EH (cell line): ENCODE measurements at regions not wholly inside any gene's neighbourhood (a gene's known extent, or its start where the extent isn't known, plus 50 kb on each side); places are given as distances from the start of the nearest gene placed in this dataset.
"Not testable (repeated sequence)": the region's sequence is repeated elsewhere in the genome, so short reads cannot be mapped to it uniquely, and the experiment has no call there.

Experiments used
- DNase-seq: peaks from one replicate; pipeline ENCODE4 v3.0.0-alpha.2; 2015; ENCODE audit warnings: low read depth

DNA sequence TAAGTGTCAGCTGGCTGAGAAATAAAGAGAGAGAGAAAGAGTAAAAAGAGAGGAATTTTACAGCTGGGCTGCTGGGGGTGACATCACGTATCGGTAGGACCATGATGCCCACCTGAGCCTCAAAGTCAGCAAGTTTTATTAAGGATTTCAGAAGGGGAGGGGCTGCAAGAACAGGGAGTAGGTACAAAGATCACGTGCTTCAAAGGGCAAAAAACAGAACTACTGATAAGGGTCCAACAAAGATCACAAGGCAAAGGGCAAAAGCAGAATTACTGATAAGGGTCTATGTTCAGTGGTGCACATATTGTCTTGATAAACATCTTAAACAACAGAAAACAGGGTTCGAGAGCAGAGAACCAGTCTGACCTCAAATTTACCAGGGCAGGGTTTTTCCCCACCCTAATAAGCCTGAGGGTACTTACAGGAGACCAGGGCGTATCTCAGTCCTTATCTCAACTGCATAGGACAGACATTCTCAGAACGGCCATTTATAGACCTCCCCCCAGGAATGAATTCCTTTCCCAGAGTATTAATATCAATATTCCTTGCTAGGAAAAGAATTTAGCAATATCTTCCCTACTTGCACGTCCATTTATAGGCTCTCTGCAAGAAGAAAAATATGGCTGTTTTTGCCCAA, 128.3 kb upstream of the PZP start:
- not testable (repeated sequence) for DNase-seq

GRCh38 chr12:9335867-9336266, 127.7 kb upstream of the PZP start:
- DNase-seq: no peak

DNA sequence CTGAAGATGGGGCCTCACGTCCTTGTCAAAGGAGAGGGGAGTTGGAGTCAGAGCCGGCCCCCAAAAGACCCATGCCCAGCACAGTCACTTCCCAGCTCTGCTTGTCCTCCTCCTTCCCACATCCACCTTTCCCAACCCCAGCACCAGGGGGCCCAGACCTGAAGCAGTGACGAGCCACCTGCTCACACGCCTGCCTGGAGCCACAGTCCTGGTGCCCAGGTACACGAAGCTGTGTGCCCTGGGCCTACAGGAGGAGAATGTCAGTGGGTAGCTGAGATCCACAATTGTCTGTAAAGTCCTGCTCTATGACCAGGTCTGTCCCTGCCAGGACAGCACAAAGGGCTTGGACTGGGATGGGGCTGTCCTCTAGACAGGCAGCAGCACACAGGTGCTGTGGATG, 126.8 kb upstream of the PZP start:
- DNase-seq: no peak

DNA sequence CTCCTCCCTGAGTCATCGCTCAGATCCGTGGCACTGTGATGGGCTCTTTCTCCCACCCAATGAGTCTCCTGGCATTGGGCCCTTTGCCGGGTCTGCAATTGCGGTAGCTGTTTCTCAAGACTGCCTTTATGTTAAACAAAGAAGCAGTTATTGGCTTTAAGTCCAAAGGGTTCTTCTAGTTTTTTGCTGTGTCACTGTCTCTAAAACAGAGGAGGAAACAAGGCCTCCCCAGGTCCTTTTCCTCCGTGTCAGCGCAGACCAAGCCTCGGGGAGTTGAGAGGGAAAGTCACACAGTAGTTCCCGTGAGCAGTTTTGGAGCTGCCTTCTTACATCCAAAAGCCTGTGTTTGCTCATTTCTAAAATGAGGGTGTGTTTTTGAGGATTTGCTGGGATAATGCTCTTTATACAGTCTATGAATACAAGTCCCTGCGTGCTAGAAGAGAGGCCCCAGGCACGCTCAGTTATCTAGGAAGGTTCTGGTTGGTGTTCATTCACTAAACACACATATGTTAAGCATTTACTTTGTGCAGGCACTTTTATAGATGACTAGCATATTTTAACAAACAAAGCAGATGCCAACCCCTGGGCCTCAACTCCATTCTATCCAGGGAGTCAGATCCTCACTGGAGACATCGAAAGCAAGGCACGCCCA, 126.0 kb upstream of the PZP start:
- DNase-seq: peak; percentile 14

- DNase-seq: no peak
Observed at GRCh38 chr12:9333161-9333560, 125.0 kb upstream of the PZP start.

DNA sequence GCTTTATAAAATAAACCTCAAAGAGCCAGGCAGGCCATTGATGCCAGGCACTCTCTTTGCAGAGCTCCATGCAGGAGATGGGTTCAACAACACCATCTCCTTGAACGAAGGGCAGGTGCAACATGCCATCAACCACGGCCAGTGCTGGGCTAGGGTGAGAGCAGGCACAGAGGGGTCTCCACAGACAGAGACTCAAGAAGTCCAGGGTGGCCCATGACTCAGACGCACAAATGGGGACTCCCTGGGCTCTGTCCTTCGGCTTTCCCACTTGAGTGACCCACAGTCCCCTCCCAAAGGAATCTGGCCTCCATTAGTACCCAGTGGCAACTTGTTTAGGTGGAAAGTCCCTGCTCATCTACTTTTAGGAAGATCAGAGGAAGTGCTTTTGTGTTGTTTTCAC, 124.4 kb upstream of the PZP start:
- no peak for DNase-seq

- DNase-seq: peak; percentile 58
Observed at GRCh38 chr12:9331218-9331626, 123.0 kb upstream of the PZP start.

DNA sequence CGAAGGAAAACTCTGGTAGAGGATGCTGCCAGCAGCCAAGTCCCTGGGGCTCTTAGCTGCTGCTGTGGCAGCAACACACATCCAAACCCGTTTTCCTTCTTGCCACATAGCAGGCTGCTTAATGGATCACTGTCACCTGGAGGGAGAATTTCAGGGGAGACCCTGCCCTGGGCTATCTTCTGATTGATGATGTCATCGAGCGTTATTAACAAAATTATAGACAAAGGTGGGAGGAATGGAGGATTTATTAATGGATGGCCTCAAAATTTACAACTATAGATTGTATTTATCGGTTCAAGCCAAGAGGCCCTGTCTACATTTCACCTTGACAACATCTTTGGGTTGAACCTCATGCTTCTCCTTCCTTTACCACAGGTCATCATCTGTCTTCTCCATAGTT, 120.8 kb upstream of the PZP start:
- DNase-seq: no peak

- DNase-seq: no peak
Observed at GRCh38 chr12:9328065-9328464, 119.9 kb upstream of the PZP start.

DNA sequence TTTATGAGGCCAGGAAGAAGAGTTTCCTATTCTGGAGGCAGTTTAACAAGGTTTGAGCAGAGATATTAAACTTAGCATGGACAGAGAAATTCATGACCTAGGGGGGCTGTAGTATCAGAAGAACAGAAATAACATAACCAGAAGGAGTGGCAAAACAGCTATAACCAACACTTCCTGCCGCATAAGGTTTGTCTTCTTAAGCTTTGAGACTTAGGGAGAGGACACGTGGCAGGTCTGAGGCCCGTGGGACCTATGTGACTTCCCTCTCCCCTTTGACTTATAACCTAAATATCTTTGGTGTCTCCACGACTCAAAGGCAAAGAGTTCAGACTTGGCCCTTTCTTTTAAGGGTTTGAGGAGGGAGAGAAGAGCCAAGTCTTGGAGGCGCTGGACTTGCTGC, 119.1 kb upstream of the PZP start:
- no peak for DNase-seq

DNA sequence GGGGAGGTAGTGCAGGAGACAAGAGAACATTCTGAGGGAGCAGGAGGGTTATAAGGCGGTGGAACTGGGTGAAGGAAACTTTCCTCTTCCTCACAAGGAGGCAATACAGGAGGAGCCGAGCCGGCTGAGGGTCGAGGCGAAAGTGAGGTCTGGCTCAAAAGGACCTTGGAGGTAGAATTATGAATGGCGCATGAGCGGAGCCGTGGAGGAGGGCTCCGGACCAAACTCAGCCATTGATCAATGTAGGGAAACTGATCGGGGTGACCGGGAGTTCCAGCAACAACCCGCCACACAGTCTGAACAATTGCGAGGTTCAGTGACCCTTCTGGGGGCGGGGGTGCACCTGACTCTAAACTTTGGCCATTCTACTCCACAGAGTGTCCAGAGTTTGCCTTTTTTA, 118.7 kb upstream of the PZP start:
- not testable (repeated sequence) for DNase-seq

- DNase-seq: no peak
Observed at GRCh38 chr12:9326085-9326484, 117.9 kb upstream of the PZP start.

DNA sequence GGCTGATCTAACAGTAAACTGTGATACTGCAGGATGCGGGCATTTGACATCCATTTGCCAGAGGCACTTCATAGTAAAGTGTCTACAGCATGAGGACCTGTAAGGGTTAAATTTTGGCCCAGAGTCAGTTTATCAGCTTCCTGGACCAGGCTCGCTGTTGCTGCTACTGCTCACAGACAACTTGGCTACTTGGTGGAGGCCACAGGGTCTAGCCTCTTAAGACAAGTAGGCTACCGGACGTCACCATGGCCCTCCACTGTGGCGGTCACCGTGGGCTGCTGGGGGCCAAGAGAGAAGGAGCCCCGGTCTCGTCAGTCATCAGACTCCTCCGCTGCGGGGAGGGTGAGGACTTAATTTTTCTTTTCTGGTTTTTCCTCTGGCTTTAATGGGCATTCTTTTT, 117.3 kb upstream of the PZP start:
- no peak for DNase-seq

GRCh38 chr12:9324782-9325181, 116.6 kb upstream of the PZP start:
- DNase-seq: no peak

DNA sequence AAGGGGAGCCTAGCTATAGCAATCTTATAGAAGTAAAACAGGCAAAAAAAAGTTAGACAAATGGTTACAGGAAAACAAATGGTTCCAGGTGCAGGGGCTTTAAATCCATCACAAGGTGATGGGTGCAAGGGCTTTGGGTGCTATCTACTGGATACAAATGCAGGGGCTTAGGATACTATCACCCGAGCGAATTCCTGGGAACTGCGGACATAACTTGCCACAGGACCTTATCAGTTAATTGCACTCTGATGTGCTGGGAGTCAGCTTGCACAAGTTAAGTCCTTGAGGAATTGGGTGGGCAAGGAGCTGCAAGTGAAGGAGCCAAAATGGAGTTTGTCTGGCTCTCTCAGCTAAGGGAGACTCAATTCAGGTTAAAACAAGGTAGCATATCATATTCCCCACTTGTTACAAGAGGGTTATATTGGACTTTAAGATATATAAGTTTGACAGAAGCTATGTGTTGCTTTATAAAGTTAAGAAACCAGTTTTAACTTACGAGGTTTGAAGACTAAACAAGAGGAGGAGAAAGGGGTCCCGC, 115.0 kb upstream of the PZP start:
- no peak for DNase-seq

DNA sequence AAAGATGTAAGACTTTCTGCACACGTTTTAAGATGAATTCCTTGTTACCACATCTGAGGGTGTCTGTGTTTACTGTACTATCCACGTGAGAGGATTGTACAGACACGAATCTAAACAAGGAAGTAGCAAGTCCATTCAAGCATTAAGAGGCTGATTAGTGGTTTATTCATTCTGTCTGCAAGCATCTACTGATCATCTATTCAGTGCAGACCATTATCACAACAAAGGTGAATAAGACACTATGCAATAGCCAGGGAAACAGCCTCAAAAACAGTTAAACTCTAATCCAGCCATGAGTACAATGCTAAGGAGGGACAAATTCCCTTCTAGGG, 111.6 kb upstream of the PZP start:
- no peak for DNase-seq

- DNase-seq: no peak
Observed at GRCh38 chr12:9319044-9319841, 111.0 kb upstream of the PZP start.

- not testable (repeated sequence) for DNase-seq
Observed at GRCh38 chr12:9313479-9313878, 105.3 kb upstream of the PZP start.

- not testable (repeated sequence) for DNase-seq
Observed at GRCh38 chr12:9312406-9313392, 104.5 kb upstream of the PZP start.

GRCh38 chr12:9311454-9311853, 103.3 kb upstream of the PZP start:
- not testable (repeated sequence) for DNase-seq

DNA sequence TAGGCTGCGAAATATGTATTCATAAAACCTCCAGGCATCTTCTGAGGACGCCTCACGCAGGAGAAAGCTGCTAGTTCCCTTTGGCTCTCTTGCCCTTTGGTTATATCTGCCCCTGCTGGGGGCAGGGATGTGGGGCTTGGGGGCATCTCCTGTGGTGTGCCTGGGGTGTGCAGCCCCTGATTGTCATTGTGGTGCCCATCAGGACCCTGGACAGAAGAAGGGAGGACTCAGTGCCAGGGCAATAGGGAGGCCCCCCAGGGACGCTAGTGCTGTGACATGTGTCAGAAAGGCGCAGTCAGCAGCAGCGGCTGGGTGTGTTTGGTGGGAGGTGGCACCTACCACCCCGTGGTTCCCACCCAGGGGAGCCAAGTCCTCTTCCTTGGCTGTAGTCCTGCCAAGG, 102.5 kb upstream of the PZP start:
- DNase-seq: not testable (repeated sequence)

DNA sequence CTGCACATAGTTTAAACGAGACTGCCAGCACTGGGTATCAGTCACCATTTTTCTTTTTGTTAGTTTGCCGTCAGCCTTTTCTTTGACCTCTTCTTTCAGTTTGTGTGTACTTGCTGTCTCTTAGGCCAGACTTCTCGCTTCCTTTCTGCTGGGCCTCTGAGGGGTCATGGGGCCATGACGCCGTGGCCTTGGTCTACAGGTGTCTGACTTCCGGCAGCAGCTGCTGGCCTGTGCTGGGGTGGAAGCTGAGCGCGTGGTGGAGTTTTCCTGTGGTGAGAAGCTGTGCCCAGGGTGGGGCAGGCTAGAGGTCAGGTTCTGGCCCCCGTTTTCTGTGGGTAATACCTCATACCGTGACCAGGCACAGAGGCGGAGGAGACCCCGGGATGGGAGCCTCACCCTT, 101.6 kb upstream of the PZP start:
- not testable (repeated sequence) for DNase-seq
